Pulmonary artery endothelial cell (primary cell): ENCODE measurements at regions not wholly inside any gene's neighbourhood (a gene's known extent, or its start where the extent isn't known, plus 50 kb on each side); places are given as distances from the start of the nearest gene placed in this dataset.

Source experiments
- DNase-seq: peaks from one replicate; pipeline ENCODE4 v3.0.0-alpha.2; 2011; ENCODE audit warnings: low read depth, low spot score

- DNase-seq, result no peak
These were observed 725.2 kb downstream of the TSN start for GRCh38 chr2:122480501-122481243.

- no peak for DNase-seq
These were observed 725.8 kb downstream of the TSN start for GRCh38 chr2:122481244-122481622.

GRCh38 chr2:122481717-122482116 lies 726.3 kb downstream of the TSN start:
- no peak for DNase-seq

- no peak for DNase-seq
These were observed 730.6 kb downstream of the TSN start for GRCh38 chr2:122486086-122486485.

GRCh38 chr2:122486705-122487415 lies 731.4 kb downstream of the TSN start:
- no peak for DNase-seq

GRCh38 chr2:122491011-122491410 lies 735.6 kb downstream of the TSN start:
- DNase-seq, result no peak

GRCh38 chr2:122500316-122501105 lies 745.1 kb downstream of the TSN start:
- DNase-seq, result no peak

- no peak for DNase-seq
These were observed 751.2 kb downstream of the TSN start for GRCh38 chr2:122506620-122507019.

- DNase-seq, result no peak
These were observed 751.8 kb downstream of the TSN start for GRCh38 chr2:122507261-122507660.

GRCh38 chr2:122512091-122512490 lies 756.6 kb downstream of the TSN start:
- DNase-seq, result no peak

- DNase-seq, result no peak
These were observed 759.1 kb downstream of the TSN start for GRCh38 chr2:122514451-122514996.

GRCh38 chr2:122515731-122516290 lies 760.4 kb downstream of the TSN start:
- DNase-seq, result no peak

GRCh38 chr2:122516775-122517174 lies 761.3 kb downstream of the TSN start:
- DNase-seq, result no peak

GRCh38 chr2:122519366-122519765 lies 763.9 kb downstream of the TSN start:
- DNase-seq, result no peak

- DNase-seq, result no peak
These were observed 764.6 kb downstream of the TSN start for GRCh38 chr2:122519821-122520611.

- DNase-seq, result no peak
These were observed 767.7 kb downstream of the TSN start for GRCh38 chr2:122523143-122523542.

GRCh38 chr2:122523981-122524380 lies 768.5 kb downstream of the TSN start:
- no peak for DNase-seq

- no peak for DNase-seq
These were observed 769.9 kb downstream of the TSN start for GRCh38 chr2:122525336-122525735.

- DNase-seq, result no peak
These were observed 772.6 kb downstream of the TSN start for GRCh38 chr2:122528061-122528460.

- no peak for DNase-seq
These were observed 773.7 kb downstream of the TSN start for GRCh38 chr2:122528958-122529705.
